Pancreas (tissue), 10 donors: ENCODE measurements at regions not wholly inside any gene's neighbourhood (a gene's known extent, or its start where the extent isn't known, plus 50 kb on each side); places are given as distances from the start of the nearest gene placed in this dataset.

Experiments used
- ATAC-seq, 4 donors: fragments of 200-7000 bp; cut with Tn5 transposase; one replicate each; pipeline versions ENCODE4 v1.8.0 to v1.9.1; 2020; ENCODE audit warnings: mild to moderate bottlenecking in 4 of 4, moderate library complexity in 4 of 4
- DNase-seq, 6 donors: peaks; one replicate each; pipeline ENCODE4 v3.0.0-alpha.2; 2020
- FAIRE-seq: peaks from 2 replicates; lab custom pipeline; 2012; peaks lifted over from hg19 to GRCh38; lab: Jason Lieb, UNC
- H3K27ac ChIP-seq, 4 donors: fragments of 200-600 bp; sonication (generic); 1 replicate in 3 of 4; 2 replicates in 1 of 4; pipeline versions ENCODE4 v1.5.0 to v1.8.0; 2020
- H3K27me3 ChIP-seq, 4 donors: fragments of 200-600 bp; one replicate each; pipeline ENCODE4 v1.8.0; 2021
- H3K36me3 ChIP-seq, 3 donors: fragments of 200-600 bp; sonication (generic) in 1 of 3; one replicate each; pipeline versions ENCODE4 v1.5.0 to v1.8.0; 2020 to 2021
- H3K4me1 ChIP-seq, 3 donors: fragments of 200-600 bp; one replicate each; pipeline ENCODE4 v1.8.0; 2021
- H3K4me3 ChIP-seq, 4 donors: fragments of 200-600 bp; sonication (generic) in 2 of 4; one replicate each; pipeline versions ENCODE4 v1.5.0 to v1.8.0; 2020 to 2021
- H3K9me3 ChIP-seq, 4 donors: fragments of 200-600 bp; one replicate each; pipeline ENCODE4 v1.8.0; 2021
- CTCF ChIP-seq, 4 donors: fragments of 200-600 bp; sonication (generic) in 3 of 4; IDR thresholded peaks; one replicate each; pipeline versions ENCODE4 v1.5.0 to v1.8.0; 2021; ENCODE audit warnings: antibody characterized with exemption in 4 of 4
- WGBS, 2 donors: extraction: QIAGEN DNeasy Blood & Tissue Kit; methylation state at CpG; one replicate each; pipeline ENCODE4 v1.1.7; 2013; 5-methylcytosine and 5-hydroxymethylcytosine counted together
- intact Hi-C, 3 donors: fragments of 100-400 bp; cut with DNase I; formaldehyde crosslinking; loops; one replicate each; pipeline versions ENCODE4 v1.11.1 to v1.14.2; 2022
- donor health status: healthy with polysubstance abuse.
- donor health status: DM: no; HTN: no; CAD: no; lungs with moderate emphysema.
- donor health status: DM: no; HTN: no; CAD: no.
- donor health status: control.
- donor health status: control.
- donor health status: Bipolar disorder and iron deficiency.
- donor health status: DM: yes; HTN: yes; CAD: no.
- donor health status: DM: no; HTN: no; CAD: no.
- donor health status: DM: no; HTN: no; CAD: no.
- donor health status: DM: yes; HTN: yes; CAD: no.

DNA sequence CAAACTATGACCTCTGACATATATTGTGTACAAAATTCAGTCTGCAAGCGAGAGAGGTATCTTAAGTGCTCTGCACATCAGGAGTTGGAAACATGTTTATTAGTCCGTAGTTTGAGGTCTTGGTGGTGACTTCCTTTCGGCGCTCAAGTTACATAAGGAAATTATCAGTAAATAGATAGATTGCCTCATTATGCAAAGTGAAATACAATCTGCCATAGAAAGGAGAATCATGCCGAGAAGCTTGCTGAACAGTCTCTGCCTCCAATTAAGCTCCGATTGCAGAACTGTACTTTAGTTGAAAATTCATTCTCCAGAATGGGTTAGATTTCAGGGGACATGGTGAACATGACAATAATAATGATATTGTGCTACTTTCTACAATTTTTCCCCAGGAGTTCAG is 271.8 kb downstream of the BRINP2 start:
- Histone ChIP-seq H3K4me3 (no peak overlapping the region), H3K27ac (no peak overlapping the region), H3K27me3 (no peaks in the 10 kb centered on the region), H3K4me1 (no peaks in the 10 kb centered on the region), H3K36me3 (no peaks in the 10 kb centered on the region), H3K9me3 (no peaks in the 10 kb centered on the region)
- WGBS, 2 donors, result 25 to 28% methylated on average over 6 of the region's 6 CpGs
- ATAC-seq (no peak), DNase-seq (no peak), FAIRE-seq (no peak)
- no peak for TF ChIP-seq CTCF (IDR thresholded peaks at IDR 0.05)
- intact Hi-C loops, result no loop called here

DNA sequence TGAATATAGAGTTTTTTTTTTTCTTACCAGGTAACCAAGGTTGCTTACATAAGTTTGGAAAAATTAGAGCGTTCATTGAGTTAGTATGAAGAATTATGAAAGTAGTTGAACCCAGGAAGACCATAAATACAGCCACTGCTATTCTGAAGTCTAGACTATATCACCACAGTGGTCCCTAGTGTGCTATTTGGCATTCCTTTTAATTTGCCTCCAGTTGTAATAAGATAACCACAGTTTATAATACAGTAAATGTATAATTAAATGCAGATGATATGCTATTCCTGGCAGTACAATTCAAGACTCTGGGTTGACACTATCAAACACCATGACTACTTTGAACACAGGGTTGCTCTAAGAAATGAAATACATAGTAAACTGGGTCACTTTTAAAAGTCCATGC is 270.5 kb downstream of the BRINP2 start:
- ATAC-seq, result no peak
- Histone ChIP-seq H3K27me3 (no peaks in the 10 kb centered on the region), H3K9me3 (no peaks in the 10 kb centered on the region), H3K4me3 (no peak overlapping the region), H3K27ac (no peak overlapping the region), H3K36me3 (no peaks in the 10 kb centered on the region), H3K4me1 (no peaks in the 10 kb centered on the region)
- no peak for FAIRE-seq
- no peak for DNase-seq
- 85% methylated on average over 1 of the region's 1 CpG for WGBS, 2 donors
- TF ChIP-seq CTCF (IDR thresholded peaks at IDR 0.05), result no peak
- intact Hi-C loops, result no loop called here

- TF ChIP-seq CTCF (IDR thresholded peaks at IDR 0.05), result no peak
- DNase-seq (no peak), FAIRE-seq (no peak), ATAC-seq (no peak)
- H3K4me1 ChIP-seq, result no peaks in the 10 kb centered on the region
- WGBS, 2 donors, result 45 to 55% methylated on average over 4 of the region's 4 CpGs
- no peak overlapping the region for H3K27ac ChIP-seq
- no peaks in the 10 kb centered on the region for H3K36me3 ChIP-seq
- H3K27me3 ChIP-seq, result no peaks in the 10 kb centered on the region
- intact Hi-C loops, result no loop called here
- no peak overlapping the region for H3K4me3 ChIP-seq
- H3K9me3 ChIP-seq, result no peaks in the 10 kb centered on the region
Measured at GRCh38 chr1:177440821-177441220, 270.1 kb downstream of the BRINP2 start.

- no peak for DNase-seq
- no peaks in the 10 kb centered on the region for H3K4me1 ChIP-seq
- no peak overlapping the region for H3K27ac ChIP-seq
- no peak overlapping the region for H3K4me3 ChIP-seq
- ATAC-seq, result no peak
- H3K27me3 ChIP-seq, result no peaks in the 10 kb centered on the region
- no peak for TF ChIP-seq CTCF (IDR thresholded peaks at IDR 0.05)
- FAIRE-seq, result no peak
- H3K9me3 ChIP-seq, result no peaks in the 10 kb centered on the region
- intact Hi-C loops, result no loop called here
- H3K36me3 ChIP-seq, result no peaks in the 10 kb centered on the region
Measured at GRCh38 chr1:177439301-177439700, 268.5 kb downstream of the BRINP2 start.

DNA sequence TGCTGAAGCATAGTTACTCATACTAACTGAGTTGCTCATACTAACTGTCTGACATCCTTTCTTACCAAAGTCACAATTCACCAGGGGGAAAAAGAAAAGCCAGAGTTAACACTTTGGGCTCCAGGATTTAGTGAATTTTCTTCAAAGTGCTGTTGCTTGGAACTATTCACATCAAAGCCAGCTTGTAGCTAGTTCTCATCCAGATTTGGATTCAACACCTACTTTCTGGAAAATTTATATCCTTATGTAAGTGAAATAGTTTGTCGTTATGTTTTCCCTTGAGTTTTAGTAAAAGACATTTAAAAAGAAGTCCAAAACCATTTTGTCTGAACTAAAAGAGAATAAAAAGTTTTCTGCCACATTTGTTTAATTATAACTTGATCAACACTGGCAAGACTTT is 264.6 kb downstream of the BRINP2 start:
- no peaks in the 10 kb centered on the region for H3K4me1 ChIP-seq
- no peaks in the 10 kb centered on the region for H3K27me3 ChIP-seq
- 84% methylated on average over 1 of the region's 1 CpG for WGBS, 2 donors
- no peak for TF ChIP-seq CTCF (IDR thresholded peaks at IDR 0.05)
- H3K9me3 ChIP-seq, result no peaks in the 10 kb centered on the region
- FAIRE-seq (no peak), ATAC-seq (no peak), DNase-seq (no peak)
- H3K4me3 ChIP-seq, result no peak overlapping the region
- no peaks in the 10 kb centered on the region for H3K36me3 ChIP-seq
- no peak overlapping the region for H3K27ac ChIP-seq
- intact Hi-C loops, result no loop called here
